GM10266 (cell line): ENCODE measurements at regions not wholly inside any gene's neighbourhood (a gene's known extent, or its start where the extent isn't known, plus 50 kb on each side); places are given as distances from the start of the nearest gene placed in this dataset.
"Not testable (repeated sequence)": the region's sequence is repeated elsewhere in the genome, so short reads cannot be mapped to it uniquely, and the experiment has no call there.

Source experiments
- DNase-seq: peaks from one replicate; pipeline ENCODE4 v3.0.0; 2012; ENCODE audit errors: extremely low spot score
- TF ChIP-seq, protein P1 (sequence below): IDR thresholded peaks from 2 replicates; pipeline ENCODE4 v1.5.1; 2012; ENCODE audit warnings: mild to moderate bottlenecking, low read depth; ENCODE audit not compliant: control insufficient read depth, insufficient read depth; ENCODE audit errors: missing control alignments

DNA sequence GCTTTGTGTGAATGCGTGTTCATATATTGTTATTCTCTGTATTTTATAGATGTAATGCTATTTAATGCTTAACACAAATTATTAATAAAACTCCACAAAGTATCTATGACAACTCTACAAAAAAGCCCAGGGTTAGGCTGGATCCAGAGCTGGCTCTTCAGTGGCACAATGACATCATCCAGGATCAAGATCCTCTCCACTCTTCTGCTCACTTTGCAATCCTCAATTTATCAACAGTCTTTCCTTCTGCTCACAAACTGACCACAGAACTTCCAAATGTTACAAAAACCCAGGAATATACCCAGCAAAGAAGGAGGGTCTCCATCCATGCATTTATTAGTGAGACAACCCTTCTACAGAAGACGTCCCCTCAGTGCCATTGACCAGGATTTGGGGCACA is 132.3 kb downstream of the HNRNPD start:
- TF ChIP-seq, protein P1, sequence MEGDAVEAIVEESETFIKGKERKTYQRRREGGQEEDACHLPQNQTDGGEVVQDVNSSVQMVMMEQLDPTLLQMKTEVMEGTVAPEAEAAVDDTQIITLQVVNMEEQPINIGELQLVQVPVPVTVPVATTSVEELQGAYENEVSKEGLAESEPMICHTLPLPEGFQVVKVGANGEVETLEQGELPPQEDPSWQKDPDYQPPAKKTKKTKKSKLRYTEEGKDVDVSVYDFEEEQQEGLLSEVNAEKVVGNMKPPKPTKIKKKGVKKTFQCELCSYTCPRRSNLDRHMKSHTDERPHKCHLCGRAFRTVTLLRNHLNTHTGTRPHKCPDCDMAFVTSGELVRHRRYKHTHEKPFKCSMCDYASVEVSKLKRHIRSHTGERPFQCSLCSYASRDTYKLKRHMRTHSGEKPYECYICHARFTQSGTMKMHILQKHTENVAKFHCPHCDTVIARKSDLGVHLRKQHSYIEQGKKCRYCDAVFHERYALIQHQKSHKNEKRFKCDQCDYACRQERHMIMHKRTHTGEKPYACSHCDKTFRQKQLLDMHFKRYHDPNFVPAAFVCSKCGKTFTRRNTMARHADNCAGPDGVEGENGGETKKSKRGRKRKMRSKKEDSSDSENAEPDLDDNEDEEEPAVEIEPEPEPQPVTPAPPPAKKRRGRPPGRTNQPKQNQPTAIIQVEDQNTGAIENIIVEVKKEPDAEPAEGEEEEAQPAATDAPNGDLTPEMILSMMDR: no peak
- no peak for DNase-seq

DNA sequence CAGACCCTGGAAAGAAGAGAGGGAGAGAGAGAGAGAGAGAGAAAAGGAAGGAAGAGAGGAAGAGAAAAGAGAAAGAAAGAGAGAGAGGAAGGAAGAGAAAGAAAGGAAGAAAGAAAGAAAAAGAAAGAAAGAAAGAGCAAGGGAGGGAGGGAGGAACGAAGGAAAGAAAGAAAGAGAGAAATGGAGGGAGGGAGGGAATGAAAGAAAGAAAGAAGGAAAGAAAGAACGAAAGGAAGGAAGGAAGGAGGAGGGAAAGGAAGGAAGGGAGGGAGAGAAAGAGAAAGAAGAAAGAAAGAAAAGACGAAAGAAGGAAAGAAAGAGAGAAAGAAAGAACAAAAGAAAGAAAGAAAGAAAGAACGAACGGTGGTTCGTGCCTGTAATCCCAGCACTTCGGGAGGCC is 133.4 kb downstream of the HNRNPD start:
- no peak for DNase-seq
- TF ChIP-seq, protein P1: no peak

DNA sequence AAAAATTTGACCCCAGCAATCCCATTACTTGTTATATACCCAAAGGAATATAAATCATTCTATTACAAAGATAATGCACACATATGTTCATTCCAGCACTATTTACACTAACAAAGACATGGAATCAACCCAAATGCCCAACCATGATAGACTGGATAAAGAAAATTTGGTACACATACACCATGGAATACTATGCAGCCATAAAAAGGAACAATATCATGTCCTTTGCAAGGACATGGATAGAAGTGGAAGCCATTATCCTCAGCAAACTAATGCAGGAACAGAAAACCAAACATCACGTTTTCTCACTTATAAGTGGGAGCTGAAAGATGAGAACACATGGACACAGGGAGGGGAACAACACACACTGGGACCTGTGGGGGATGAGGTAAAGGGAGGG is 136.6 kb downstream of the HNRNPD start:
- not testable (repeated sequence) for DNase-seq

DNA sequence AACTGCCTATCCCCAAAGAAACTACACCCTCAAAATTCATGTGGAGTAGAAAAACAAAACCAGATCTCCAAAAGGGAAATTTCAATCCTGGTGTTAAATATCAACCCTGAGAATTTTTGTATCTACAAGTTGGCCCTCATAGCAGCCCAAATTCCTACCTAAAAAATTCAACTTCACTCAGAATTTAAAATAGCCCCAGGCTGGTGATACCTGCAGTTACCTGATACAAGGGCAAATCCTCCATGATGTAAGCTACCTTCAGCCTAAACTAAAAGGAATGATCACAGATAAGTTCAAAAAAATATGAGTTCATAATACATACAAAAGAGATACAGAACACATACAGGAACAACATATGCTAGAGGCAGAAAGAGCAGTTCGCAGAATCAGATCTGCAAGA is 138.4 kb downstream of the HNRNPD start:
- TF ChIP-seq, protein P1: no peak
- no peak for DNase-seq

DNA sequence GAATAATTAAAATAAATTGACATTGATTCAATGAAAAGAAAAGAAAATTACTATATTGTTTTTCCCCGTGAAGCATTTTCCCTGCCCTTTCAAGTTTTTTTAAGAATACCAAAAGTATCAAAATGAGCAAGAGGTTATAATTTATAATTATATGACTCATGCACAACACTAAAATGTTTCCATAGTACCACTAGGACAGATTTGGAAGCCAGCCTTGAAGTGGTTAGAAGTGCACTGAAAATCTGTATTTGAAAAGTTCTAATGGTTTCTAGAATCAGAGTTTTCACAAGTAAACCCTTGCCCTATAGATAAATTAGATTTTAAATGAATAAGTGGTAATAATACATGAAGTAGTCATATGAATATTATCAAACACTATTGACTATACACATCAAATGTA is 140.9 kb downstream of the HNRNPD start:
- TF ChIP-seq, protein P1: no peak
- DNase-seq: no peak

DNA sequence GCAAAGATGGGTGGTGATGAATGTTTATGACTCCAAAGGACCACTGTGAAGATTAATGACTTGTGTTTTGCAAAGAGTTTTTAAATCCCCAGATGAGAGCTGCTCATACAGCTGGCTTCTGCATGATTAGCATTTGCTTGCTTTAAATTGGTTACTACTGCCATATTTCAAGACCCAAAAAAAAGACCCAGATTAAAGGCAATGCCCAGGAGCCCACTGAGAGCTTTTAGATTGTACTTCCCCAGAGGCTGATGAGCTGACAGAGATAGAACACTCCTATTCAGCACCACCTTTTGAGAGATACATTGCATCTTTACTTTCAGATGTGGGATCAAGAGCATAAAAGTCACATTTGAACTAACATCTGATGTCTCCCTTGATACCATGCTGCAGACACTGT is 142.0 kb downstream of the HNRNPD start:
- TF ChIP-seq, protein P1: no peak
- no peak for DNase-seq

DNA sequence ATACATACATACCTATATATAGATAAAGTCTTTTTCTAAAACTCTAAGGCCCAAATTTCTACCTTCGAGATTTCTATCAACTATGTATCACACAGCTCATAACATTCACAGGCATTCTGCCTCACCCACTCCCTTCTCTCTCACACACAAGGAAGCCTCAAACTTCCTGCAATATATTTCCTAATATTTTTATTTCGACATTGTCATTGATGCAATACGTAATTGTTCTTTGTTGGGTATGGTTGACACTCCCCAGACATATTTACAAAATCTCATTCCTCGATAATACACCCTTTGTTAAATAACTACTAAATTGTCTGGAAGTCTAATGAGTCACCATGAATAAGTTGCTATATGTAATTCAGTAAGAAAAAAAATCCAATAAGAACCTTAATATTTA is 143.5 kb downstream of the HNRNPD start:
- no peak for DNase-seq
- TF ChIP-seq, protein P1: no peak

DNA sequence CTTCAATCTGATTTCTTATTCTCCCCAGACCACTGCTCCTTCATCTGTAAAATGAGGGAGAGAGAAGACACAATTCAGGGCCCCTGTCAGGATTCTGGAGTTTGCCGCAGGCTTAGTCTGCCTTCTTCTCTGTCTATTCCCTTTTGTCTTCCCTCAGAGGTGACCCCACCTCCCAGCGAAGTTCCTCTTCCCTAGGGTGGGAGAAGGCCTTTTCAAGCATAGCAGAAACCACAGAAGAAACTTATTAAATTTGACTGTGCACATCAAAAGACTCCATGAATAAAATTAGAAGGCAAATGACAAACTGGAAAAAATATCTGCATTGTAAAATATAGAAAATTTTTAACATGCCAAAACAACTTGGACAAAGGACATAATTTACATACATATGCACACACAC is 148.8 kb downstream of the HNRNPD start:
- no peak for DNase-seq
- TF ChIP-seq, protein P1: no peak
